ENCODE measurements at regions not wholly inside any gene's neighbourhood (a gene's known extent, or its start where the extent isn't known, plus 50 kb on each side); places are given as distances from the start of the nearest gene placed in this dataset.
"Not testable (repeated sequence)": the region's sequence is repeated elsewhere in the genome, so short reads cannot be mapped to it uniquely, and the experiment has no call there.

- no peak overlapping the region for H3K27ac ChIP-seq
- H3K9me3 ChIP-seq = no peaks in the 10 kb centered on the region
- intact Hi-C loops (cut with DNase I) = no loop called here
Observed at GRCh38 chr7:131819891-131820290, 263.5 kb upstream of the PODXL start.

GRCh38 chr7:131816391-131817007 is 260.1 kb upstream of the PODXL start:
- Histone ChIP-seq H3K4me1 (no peaks in the 10 kb centered on the region), H3K36me3 (no peaks in the 10 kb centered on the region), H3K27me3 (no peaks in the 10 kb centered on the region), H3K9me3 (no peaks in the 10 kb centered on the region), H3K4me3 (no peak overlapping the region), H3K27ac (no peak overlapping the region)
- TF ChIP-seq CTCF (IDR thresholded peaks at IDR 0.05) = no peak
- ATAC-seq = no peak
- no peak for DNase-seq
- intact Hi-C loops (cut with DNase I) = no loop called here

More at GRCh38 chr7:131819891-131820290, 263.5 kb upstream of the PODXL start:
- DNase-seq (no peak), ATAC-seq (no peak)
- Histone ChIP-seq H3K36me3 (no peaks in the 10 kb centered on the region), H3K27me3 (no peaks in the 10 kb centered on the region), H3K4me3 (no peak overlapping the region), H3K4me1 (no peaks in the 10 kb centered on the region)
- no peak for TF ChIP-seq CTCF (IDR thresholded peaks at IDR 0.05)

GRCh38 chr7:131808736-131809135 is 252.3 kb upstream of the PODXL start:
- Histone ChIP-seq H3K36me3 (no peaks in the 10 kb centered on the region), H3K4me1 (no peaks in the 10 kb centered on the region), H3K27me3 (no peaks in the 10 kb centered on the region), H3K9me3 (no peaks in the 10 kb centered on the region), H3K4me3 (no peak overlapping the region), H3K27ac (no peak overlapping the region)
- ATAC-seq (no peak), DNase-seq (no peak)
- intact Hi-C loops (cut with DNase I) = no loop called here
- no peak for TF ChIP-seq CTCF (IDR thresholded peaks at IDR 0.05)

- ATAC-seq; H3K9me3 ChIP-seq; H3K36me3 ChIP-seq; intact Hi-C loops (cut with DNase I); H3K27ac ChIP-seq; H3K4me1 ChIP-seq; H3K27me3 ChIP-seq; H3K4me3 ChIP-seq; DNase-seq: not testable (repeated sequence)
Observed at GRCh38 chr7:131808156-131808555, 251.7 kb upstream of the PODXL start.

GRCh38 chr7:131803816-131804215 is 247.4 kb upstream of the PODXL start:
- no peak overlapping the region for H3K4me3 ChIP-seq
- H3K27ac ChIP-seq = no peak overlapping the region
- no peaks in the 10 kb centered on the region for H3K9me3 ChIP-seq
- H3K4me1 ChIP-seq = no peaks in the 10 kb centered on the region
- no peak for TF ChIP-seq CTCF (IDR thresholded peaks at IDR 0.05)
- H3K36me3 ChIP-seq = no peaks in the 10 kb centered on the region
- intact Hi-C loops (cut with DNase I) = no loop called here
- DNase-seq (no peak), ATAC-seq (no peak)
- H3K27me3 ChIP-seq = no peaks in the 10 kb centered on the region

- H3K9me3 ChIP-seq = no peaks in the 10 kb centered on the region
- no peaks in the 10 kb centered on the region for H3K4me1 ChIP-seq
- no peak overlapping the region for H3K27ac ChIP-seq
- no peak for TF ChIP-seq CTCF (IDR thresholded peaks at IDR 0.05)
- no peaks in the 10 kb centered on the region for H3K36me3 ChIP-seq
- no peaks in the 10 kb centered on the region for H3K27me3 ChIP-seq
- ATAC-seq = no peak
- intact Hi-C loops (cut with DNase I) = no loop called here
- DNase-seq = no peak
- no peak overlapping the region for H3K4me3 ChIP-seq
Observed at GRCh38 chr7:131802195-131802864, 245.9 kb upstream of the PODXL start.
